ENCODE measurements at regions not wholly inside any gene's neighbourhood (a gene's known extent, or its start where the extent isn't known, plus 50 kb on each side); places are given as distances from the start of the nearest gene placed in this dataset.

- TF ChIP-seq CTCF (IDR thresholded peaks at IDR 0.05; ENCODE audit: extremely low read depth in 1 of 2, insufficient read depth in 1 of 2, low read depth in 1 of 2, low read length in 2 of 2), result no peak
- TF ChIP-seq EZH2 (IDR thresholded peaks at IDR 0.05; ENCODE audit: borderline replicate concordance, low read depth, low read length, severe bottlenecking), result no peak
- TF ChIP-seq POLR2A (IDR thresholded peaks at IDR 0.05; ENCODE audit: low read depth, low read length), result no peak
These were observed 153.4 kb downstream of the ETS2 start for GRCh38 chr21:38958940-38959691.

All from endothelial cell of umbilical vein (primary cell).